ENCODE measurements at regions not wholly inside any gene's neighbourhood (a gene's known extent, or its start where the extent isn't known, plus 50 kb on each side); places are given as distances from the start of the nearest gene placed in this dataset.

DNA sequence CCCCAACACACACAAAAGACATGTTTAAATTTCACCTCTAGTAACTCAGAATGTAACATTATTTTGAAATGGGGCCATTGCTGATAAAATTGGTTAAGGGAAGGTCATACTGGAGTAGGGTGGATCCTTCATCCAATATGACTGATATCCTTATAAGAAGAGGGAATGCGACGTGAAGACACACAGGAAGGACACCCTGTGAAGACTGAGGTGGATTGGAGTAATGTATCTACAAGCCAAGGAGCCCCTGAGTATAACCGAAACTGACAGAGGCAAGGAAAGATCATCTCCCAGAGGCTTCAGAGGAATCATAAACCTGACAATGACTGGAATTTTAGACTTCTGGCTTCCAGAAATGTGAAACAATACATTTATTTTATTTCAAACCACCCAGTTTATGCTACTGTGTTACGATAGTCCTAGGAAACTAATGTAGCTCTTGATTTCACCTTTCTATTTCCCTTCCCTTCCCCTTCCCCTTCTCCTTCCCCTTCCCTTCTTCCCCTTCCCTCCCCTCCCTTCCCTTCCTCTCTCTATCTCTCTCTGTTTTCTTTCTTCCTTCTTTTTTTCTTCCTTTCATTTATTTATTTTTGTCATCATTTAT is 1775.4 kb downstream of the LRRC4C start:
- no peak overlapping the region for H3K27ac ChIP-seq
- peaks cover 16% of the 10 kb centered on the region for H3K9me3 ChIP-seq
- no peak overlapping the region for H3K4me3 ChIP-seq
- no peak overlapping the region for H3K4me2 ChIP-seq
- no peak overlapping the region for H3K9ac ChIP-seq
- no peaks in the 10 kb centered on the region for H3K4me1 ChIP-seq
- no peak for TF ChIP-seq Cebpa-rat (IDR thresholded peaks at IDR 0.05)
- no peaks in the 10 kb centered on the region for H3K27me3 ChIP-seq
- H3K36me3 ChIP-seq: no peaks in the 10 kb centered on the region
- no peaks in the 10 kb centered on the region for H4K20me1 ChIP-seq

DNA sequence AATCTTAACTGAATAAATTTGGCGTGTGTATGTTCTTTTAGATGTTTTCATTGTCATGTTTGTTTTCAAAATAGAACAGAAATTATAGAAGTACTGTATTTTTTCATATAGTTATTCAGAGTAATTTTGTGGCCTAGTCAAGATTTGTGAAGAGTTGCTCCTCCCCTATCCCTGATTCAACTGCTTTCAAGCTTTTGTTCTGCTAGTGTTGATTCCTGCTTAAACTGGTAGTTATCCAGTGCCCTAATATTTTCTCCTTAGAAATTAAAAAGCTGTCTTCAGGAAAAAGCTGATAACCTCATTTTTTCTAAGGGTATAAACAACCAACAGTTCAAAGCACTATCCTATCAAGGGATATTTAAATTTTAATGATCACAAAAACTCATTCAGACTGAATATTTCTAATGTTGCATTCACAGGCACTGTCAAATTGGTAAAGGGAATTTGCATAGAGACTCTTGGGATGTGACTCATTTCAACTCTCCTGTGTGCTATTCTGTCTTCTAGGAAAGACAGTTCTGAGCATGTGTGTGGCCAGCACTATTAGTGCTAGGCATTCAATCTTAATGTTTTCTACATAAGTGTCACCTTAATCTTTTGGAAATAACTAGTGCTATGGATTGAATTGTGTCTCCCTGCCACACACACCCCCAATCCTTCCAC is 1776.0 kb downstream of the LRRC4C start:
- H3K36me3 ChIP-seq: no peaks in the 10 kb centered on the region
- H3K27me3 ChIP-seq: no peaks in the 10 kb centered on the region
- no peak overlapping the region for H3K27ac ChIP-seq
- H3K9ac ChIP-seq: no peak overlapping the region
- H4K20me1 ChIP-seq: no peaks in the 10 kb centered on the region
- H3K9me3 ChIP-seq: peaks cover 16% of the 10 kb centered on the region
- H3K4me1 ChIP-seq: no peaks in the 10 kb centered on the region
- no peak overlapping the region for H3K4me3 ChIP-seq
- TF ChIP-seq Cebpa-rat (IDR thresholded peaks at IDR 0.05): no peak
- no peak overlapping the region for H3K4me2 ChIP-seq

- H3K9ac ChIP-seq: no peak overlapping the region
- peaks cover 16% of the 10 kb centered on the region for H3K9me3 ChIP-seq
- H3K36me3 ChIP-seq: no peaks in the 10 kb centered on the region
- H3K4me2 ChIP-seq: no peak overlapping the region
- H3K27me3 ChIP-seq: no peaks in the 10 kb centered on the region
- H4K20me1 ChIP-seq: no peaks in the 10 kb centered on the region
- no peak overlapping the region for H3K27ac ChIP-seq
- H3K4me1 ChIP-seq: no peaks in the 10 kb centered on the region
- TF ChIP-seq Cebpa-rat (IDR thresholded peaks at IDR 0.05): no peak
- no peak overlapping the region for H3K4me3 ChIP-seq
Measured at GRCh38 chr11:39681428-39681827, 1778.0 kb downstream of the LRRC4C start.

GRCh38 chr11:39678996-39679395 is 1780.5 kb downstream of the LRRC4C start:
- Histone ChIP-seq H3K27me3 (no peaks in the 10 kb centered on the region), H3K9ac (no peak overlapping the region), H3K4me3 (no peak overlapping the region), H3K9me3 (peaks cover 16% of the 10 kb centered on the region), H3K36me3 (no peaks in the 10 kb centered on the region), H4K20me1 (no peaks in the 10 kb centered on the region), H3K27ac (no peak overlapping the region), H3K4me1 (no peaks in the 10 kb centered on the region), H3K4me2 (no peak overlapping the region)
- no peak for TF ChIP-seq Cebpa-rat (IDR thresholded peaks at IDR 0.05)

- no peak overlapping the region for H3K4me2 ChIP-seq
- H3K9ac ChIP-seq: no peak overlapping the region
- H3K27me3 ChIP-seq: no peaks in the 10 kb centered on the region
- H3K36me3 ChIP-seq: no peaks in the 10 kb centered on the region
- H3K27ac ChIP-seq: no peak overlapping the region
- peaks cover 9% of the 10 kb centered on the region for H3K9me3 ChIP-seq
- TF ChIP-seq Cebpa-rat (IDR thresholded peaks at IDR 0.05): no peak
- no peaks in the 10 kb centered on the region for H3K4me1 ChIP-seq
- H4K20me1 ChIP-seq: no peaks in the 10 kb centered on the region
- no peak overlapping the region for H3K4me3 ChIP-seq
Measured at GRCh38 chr11:39675171-39675570, 1784.3 kb downstream of the LRRC4C start.

- H3K27me3 ChIP-seq: no peaks in the 10 kb centered on the region
- H3K36me3 ChIP-seq: no peaks in the 10 kb centered on the region
- no peak overlapping the region for H3K9ac ChIP-seq
- no peak overlapping the region for H3K4me2 ChIP-seq
- no peak overlapping the region for H3K4me3 ChIP-seq
- peaks cover 5% of the 10 kb centered on the region for H3K9me3 ChIP-seq
- no peaks in the 10 kb centered on the region for H3K4me1 ChIP-seq
- no peaks in the 10 kb centered on the region for H4K20me1 ChIP-seq
- TF ChIP-seq Cebpa-rat (IDR thresholded peaks at IDR 0.05): no peak
- no peak overlapping the region for H3K27ac ChIP-seq
Measured at GRCh38 chr11:39674761-39675160, 1784.7 kb downstream of the LRRC4C start.

- H3K4me1 ChIP-seq: no peaks in the 10 kb centered on the region
- no peak overlapping the region for H3K4me2 ChIP-seq
- no peak overlapping the region for H3K4me3 ChIP-seq
- H3K27me3 ChIP-seq: no peaks in the 10 kb centered on the region
- no peaks in the 10 kb centered on the region for H4K20me1 ChIP-seq
- no peaks in the 10 kb centered on the region for H3K36me3 ChIP-seq
- TF ChIP-seq Cebpa-rat (IDR thresholded peaks at IDR 0.05): no peak
- H3K27ac ChIP-seq: no peak overlapping the region
- H3K9me3 ChIP-seq: no peaks in the 10 kb centered on the region
- no peak overlapping the region for H3K9ac ChIP-seq
Measured at GRCh38 chr11:39674024-39674423, 1785.4 kb downstream of the LRRC4C start.

DNA sequence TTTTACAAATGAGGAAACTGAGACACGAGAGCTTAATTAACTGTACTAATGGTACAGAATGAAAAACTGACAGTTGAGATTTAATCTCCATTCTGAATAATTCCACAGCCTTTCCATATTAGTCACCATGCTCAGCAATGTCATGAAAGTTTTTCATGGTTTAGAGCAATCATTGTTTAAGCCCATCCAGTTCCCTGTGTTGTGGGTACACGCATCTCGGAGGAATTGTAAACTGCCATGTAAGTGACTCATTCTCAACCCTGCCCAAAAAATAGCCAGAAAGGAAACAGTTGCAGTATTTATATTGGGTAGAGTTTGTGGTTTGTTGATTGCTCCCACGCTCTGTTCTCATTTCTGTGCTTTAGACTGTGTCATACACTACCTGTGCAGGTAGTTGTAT is 1790.8 kb downstream of the LRRC4C start:
- no peaks in the 10 kb centered on the region for H3K36me3 ChIP-seq
- H3K4me2 ChIP-seq: no peak overlapping the region
- H4K20me1 ChIP-seq: no peaks in the 10 kb centered on the region
- no peaks in the 10 kb centered on the region for H3K27me3 ChIP-seq
- no peak overlapping the region for H3K9ac ChIP-seq
- no peak overlapping the region for H3K4me3 ChIP-seq
- H3K4me1 ChIP-seq: no peaks in the 10 kb centered on the region
- no peak overlapping the region for H3K27ac ChIP-seq
- no peak for TF ChIP-seq Cebpa-rat (IDR thresholded peaks at IDR 0.05)
- peaks cover 7% of the 10 kb centered on the region for H3K9me3 ChIP-seq

- no peaks in the 10 kb centered on the region for H3K27me3 ChIP-seq
- H4K20me1 ChIP-seq: no peaks in the 10 kb centered on the region
- H3K36me3 ChIP-seq: no peaks in the 10 kb centered on the region
- H3K4me3 ChIP-seq: no peak overlapping the region
- peaks cover 13% of the 10 kb centered on the region for H3K9me3 ChIP-seq
- no peaks in the 10 kb centered on the region for H3K4me1 ChIP-seq
- H3K9ac ChIP-seq: no peak overlapping the region
- no peak overlapping the region for H3K27ac ChIP-seq
- H3K4me2 ChIP-seq: no peak overlapping the region
- TF ChIP-seq Cebpa-rat (IDR thresholded peaks at IDR 0.05): no peak
Measured at GRCh38 chr11:39664023-39664422, 1795.4 kb downstream of the LRRC4C start.

DNA sequence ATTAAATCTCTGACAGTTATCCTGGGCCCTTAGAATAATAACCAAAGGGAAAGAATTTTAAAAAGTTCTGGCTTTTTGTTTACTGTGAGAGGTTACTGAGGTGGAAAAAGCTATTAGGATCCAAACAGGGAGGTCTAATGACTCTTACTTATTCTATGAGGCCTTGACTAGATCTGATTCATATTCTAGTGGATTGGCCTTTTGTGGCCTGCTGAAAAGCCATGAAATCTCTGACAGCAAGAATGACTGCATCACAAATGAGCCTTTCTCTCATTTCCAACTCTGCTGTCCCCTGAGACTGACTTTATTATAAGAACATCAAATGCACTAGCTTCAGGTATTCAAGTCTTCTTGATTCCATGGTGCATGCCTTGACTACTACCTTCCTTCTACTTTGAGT is 1797.6 kb downstream of the LRRC4C start:
- peaks cover 13% of the 10 kb centered on the region for H3K9me3 ChIP-seq
- H3K27me3 ChIP-seq: no peaks in the 10 kb centered on the region
- no peaks in the 10 kb centered on the region for H4K20me1 ChIP-seq
- TF ChIP-seq Cebpa-rat (IDR thresholded peaks at IDR 0.05): no peak
- H3K36me3 ChIP-seq: no peaks in the 10 kb centered on the region
- no peak overlapping the region for H3K4me2 ChIP-seq
- no peak overlapping the region for H3K4me3 ChIP-seq
- H3K9ac ChIP-seq: no peak overlapping the region
- no peak overlapping the region for H3K27ac ChIP-seq
- H3K4me1 ChIP-seq: no peaks in the 10 kb centered on the region

All from BLaER1 (cell line).